ENCODE measurements at regions not wholly inside any gene's neighbourhood (a gene's known extent, or its start where the extent isn't known, plus 50 kb on each side); places are given as distances from the start of the nearest gene placed in this dataset.
"Not testable (repeated sequence)": the region's sequence is repeated elsewhere in the genome, so short reads cannot be mapped to it uniquely, and the experiment has no call there.

DNA sequence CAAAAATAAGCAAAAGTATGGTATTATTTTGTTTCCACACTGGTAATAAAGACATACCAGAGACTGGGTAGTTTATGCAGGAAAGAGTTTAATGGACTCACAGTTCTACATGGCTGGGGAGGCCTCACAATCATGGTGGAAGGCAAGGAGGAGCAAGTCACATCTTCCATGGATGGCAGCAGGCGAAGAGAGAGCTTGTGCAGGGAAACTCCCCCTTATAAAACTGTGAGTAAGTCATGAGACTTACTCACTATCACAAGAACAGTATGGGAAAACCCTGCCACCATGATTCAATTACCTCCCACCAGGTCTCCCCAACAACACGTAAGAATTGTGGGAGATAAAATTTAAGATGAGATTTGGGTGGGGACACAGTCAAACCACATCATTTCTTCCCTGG, 1283.2 kb upstream of the TMEM132C start:
- TF ChIP-seq CTCF, POLR2A (IDR thresholded peaks at IDR 0.05): not testable (repeated sequence)
